Cardiac fibroblast (primary cell): ENCODE measurements at regions not wholly inside any gene's neighbourhood (a gene's known extent, or its start where the extent isn't known, plus 50 kb on each side); places are given as distances from the start of the nearest gene placed in this dataset.

Experiments used
- DNase-seq, 2 donors: peaks; one replicate each; pipeline versions ENCODE4 v3.0.0 to v3.0.0-alpha.2; 2010; ENCODE audit warnings: low read depth in 2 of 2
- H3K4me3 ChIP-seq, 2 donors: replicated peaks in 1 of 2; 1 replicate in 1 of 2; 2 replicates in 1 of 2; pipeline ENCODE4 v1.5.1; 2011; ENCODE audit warnings: low read depth in 2 of 2, low read length in 2 of 2, mild to moderate bottlenecking in 2 of 2, moderate library complexity in 1 of 2
- TF ChIP-seq, protein P1 (sequence below): IDR thresholded peaks from one replicate; pipeline ENCODE4 v1.5.1; 2011; ENCODE audit warnings: low read depth, mild to moderate bottlenecking, low read length, inconsistent platforms

DNA sequence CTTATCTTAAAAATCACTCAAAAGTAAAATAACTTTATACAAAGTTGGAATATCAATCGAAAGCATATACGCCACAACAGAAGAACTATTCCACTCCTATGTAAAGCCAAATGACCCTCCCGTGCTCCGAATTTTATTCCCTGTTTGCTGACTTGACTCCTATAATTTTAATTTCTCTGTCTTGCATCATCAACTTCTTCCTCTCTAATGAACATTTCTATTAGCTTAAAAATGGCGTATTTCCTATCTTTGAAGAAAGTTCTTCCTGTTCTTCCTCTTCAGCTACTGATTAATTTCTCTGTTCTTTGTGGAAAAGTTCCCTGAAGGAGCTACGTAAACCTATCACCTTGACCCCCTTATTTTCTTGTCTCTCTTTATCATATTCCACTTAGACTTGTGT is 389.3 kb downstream of the LMO7 start:
- no peak for DNase-seq
- TF ChIP-seq, protein P1, sequence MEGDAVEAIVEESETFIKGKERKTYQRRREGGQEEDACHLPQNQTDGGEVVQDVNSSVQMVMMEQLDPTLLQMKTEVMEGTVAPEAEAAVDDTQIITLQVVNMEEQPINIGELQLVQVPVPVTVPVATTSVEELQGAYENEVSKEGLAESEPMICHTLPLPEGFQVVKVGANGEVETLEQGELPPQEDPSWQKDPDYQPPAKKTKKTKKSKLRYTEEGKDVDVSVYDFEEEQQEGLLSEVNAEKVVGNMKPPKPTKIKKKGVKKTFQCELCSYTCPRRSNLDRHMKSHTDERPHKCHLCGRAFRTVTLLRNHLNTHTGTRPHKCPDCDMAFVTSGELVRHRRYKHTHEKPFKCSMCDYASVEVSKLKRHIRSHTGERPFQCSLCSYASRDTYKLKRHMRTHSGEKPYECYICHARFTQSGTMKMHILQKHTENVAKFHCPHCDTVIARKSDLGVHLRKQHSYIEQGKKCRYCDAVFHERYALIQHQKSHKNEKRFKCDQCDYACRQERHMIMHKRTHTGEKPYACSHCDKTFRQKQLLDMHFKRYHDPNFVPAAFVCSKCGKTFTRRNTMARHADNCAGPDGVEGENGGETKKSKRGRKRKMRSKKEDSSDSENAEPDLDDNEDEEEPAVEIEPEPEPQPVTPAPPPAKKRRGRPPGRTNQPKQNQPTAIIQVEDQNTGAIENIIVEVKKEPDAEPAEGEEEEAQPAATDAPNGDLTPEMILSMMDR: no peak
- H3K4me3 ChIP-seq: no peak overlapping the region

DNA sequence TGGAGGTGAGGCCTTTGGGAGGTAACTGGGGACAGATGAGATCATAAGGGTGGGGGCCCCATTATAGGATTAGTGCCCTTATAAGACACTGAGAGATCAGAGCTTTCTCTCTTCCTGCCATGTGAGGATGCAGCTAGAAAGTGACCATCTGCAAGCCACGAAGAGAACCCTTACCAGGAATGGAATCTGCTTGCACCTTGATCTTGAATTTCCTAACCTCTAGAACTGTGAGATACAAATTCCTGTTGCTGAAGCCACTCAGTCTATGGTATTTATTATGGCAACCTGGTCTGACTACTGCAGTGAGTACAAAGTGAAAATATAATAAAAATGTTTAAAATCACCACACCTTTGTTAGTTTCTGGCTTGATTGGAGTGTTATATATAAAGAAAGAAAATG is 388.0 kb downstream of the LMO7 start:
- TF ChIP-seq, protein P1: no peak
- no peak for DNase-seq
- H3K4me3 ChIP-seq: no peak overlapping the region

DNA sequence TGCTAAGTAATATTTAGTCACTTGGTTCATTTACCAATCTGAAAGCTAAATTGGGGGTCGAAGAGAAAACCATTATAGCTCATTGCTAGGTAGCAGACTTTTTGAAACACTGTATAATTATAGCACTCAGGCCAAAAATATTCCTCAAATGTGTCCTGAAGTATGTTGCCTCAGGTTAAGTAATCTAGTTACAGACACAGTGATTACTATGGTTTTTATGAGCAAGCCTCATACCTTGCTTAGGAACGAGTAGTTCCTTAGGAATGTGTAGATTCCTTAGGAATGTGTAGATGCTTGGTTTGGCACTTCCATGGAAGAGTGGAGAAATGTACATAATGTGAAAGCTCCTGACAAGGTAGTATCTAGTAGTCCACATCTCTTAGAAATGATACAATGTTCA is 387.5 kb downstream of the LMO7 start:
- peak in 1 of 2 donors; percentile 32 for DNase-seq
- no peak overlapping the region for H3K4me3 ChIP-seq
- TF ChIP-seq, protein P1: no peak

DNA sequence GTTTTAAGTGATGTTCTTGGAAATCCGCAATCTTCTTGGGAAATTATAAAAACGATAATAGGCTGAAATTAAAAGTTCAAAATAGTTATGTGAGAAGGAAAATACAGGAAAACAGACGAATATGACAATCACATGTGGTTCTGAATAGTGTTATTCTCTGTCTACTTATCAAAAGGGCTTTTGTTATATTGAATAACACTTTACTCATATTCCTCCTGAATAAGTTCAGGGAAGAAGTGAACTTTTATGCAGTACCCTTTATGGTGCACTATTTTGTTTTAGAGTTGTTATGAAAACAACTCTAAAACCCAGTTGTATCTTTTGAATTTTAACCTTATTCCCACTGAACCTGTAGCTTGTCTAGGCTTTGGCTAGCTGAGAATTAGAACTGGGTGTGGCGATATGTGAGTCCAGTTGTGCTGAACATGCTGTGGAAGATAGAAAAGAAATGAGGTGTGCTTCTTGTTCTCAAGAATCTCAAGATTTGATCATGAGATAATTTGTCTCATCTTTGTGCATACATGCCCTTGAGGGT is 384.4 kb downstream of the LMO7 start:
- TF ChIP-seq, protein P1: no peak
- no peak overlapping the region for H3K4me3 ChIP-seq

DNA sequence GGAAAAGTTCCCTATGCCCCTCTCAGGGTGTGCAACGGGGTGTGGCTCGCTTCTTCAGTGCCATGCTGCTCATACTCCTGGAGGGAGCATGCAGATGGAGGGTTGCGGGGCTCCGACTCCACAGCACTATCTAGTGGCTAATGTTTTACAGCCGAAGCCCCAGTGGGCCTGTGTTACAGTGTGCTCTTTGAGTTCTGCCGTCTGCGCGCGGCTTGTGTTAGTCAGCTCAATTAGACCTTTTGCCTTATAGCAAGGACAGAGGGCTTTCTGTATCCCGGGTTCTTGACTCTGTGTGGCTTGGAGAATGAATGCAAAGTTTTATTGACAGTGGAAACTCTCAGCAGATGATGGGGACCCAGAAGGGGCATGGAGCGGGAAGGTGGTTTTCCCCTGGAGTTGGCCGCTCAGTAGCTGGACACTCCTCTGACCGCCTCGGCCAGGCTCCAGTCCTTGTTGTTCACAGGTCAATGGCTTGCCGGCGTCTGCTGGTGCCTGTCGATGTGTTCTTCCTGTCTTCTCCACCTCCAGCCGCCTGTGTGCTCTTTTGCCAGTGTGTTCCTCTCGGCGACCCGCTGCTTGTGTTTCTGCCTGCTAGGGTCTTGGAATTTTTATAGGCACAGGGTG is 383.4 kb downstream of the LMO7 start:
- no peak overlapping the region for H3K4me3 ChIP-seq
- TF ChIP-seq, protein P1: peak; percentile 37
- no peak for DNase-seq

More for the DNA sequence above, 384.4 kb downstream of the LMO7 start:
- DNase-seq: no peak

DNA sequence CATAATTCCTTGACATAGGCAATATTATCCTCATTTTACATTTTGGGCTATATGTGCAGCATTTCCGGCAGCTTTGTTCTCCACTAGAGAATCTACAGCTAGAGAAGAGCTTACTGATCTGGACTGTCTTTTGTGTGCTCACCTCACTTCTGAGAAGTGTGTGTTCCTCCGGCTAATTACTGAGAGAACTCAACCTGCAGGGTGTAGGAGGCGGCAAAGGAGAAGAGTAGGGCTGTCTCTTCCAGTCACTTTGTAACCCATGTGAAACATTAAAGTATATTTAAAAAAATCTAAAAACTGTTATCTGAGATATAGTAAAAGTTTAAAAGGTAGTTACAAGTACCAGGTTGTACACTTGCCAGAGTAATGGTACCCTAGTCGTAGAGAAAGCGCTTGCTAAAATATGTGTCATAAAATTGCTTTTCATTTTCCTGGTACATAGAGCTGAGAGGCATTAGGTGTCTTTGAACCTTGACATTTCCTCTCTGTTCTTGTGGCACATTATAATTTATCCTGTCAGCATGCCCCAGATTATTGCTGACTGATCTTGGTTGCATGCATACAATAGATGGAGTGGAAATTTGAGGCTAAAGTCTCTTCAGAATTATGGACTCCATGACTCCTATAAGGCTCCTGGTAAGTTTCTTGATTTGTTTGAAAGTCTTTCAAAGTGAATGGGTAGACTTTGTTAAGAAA is 381.9 kb downstream of the LMO7 start:
- no peak for DNase-seq
- TF ChIP-seq, protein P1: no peak
- no peak overlapping the region for H3K4me3 ChIP-seq
